ENCODE measurements at regions not wholly inside any gene's neighbourhood (a gene's known extent, or its start where the extent isn't known, plus 50 kb on each side); places are given as distances from the start of the nearest gene placed in this dataset.

DNA sequence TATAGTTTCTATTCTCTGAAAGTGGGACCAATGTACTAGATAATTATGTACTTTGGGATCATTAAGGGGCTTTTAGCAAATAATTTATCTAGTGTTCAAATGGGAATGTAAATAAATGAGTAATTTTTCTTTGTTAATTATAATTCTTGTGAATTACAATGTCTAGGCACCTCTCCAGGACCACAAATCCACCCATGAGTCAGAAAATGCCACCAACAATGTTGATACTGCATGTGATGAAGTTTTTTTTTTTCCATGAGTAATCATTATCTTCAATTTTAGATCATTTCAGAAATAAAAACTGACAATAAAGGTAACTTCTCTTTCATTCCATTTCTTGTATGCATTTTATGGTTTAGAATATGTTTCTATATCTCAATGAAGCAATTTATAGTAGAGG lies 470.3 kb downstream of the VRK1 start:
- intact Hi-C loops (cut with micrococcal nuclease; ENCODE audit: unreplicated experiment): no loop called here
- Histone ChIP-seq H3K36me3 (replicated peaks in 1 of 2; ENCODE audit: control insufficient read depth in 1 of 2, insufficient read depth in 2 of 2, low read length in 2 of 2) (no peaks in the 10 kb centered on the region), H3K27ac (ENCODE audit: extremely low read length, insufficient read depth, low read length) (no peak overlapping the region), H4K20me1 (ENCODE audit: insufficient read depth, low read length) (no peaks in the 10 kb centered on the region), H3K4me1 (ENCODE audit: insufficient read depth, low read length) (no peaks in the 10 kb centered on the region), H3K79me2 (ENCODE audit: insufficient read depth, low read length) (no peaks in the 10 kb centered on the region), H3K9me3 (ENCODE audit: low read length) (no peaks in the 10 kb centered on the region), H3K9ac (ENCODE audit: insufficient read depth, low read depth, low read length) (no peak overlapping the region), H3K4me2 (ENCODE audit: low read depth, low read length) (no peak overlapping the region), H3K27me3 (ENCODE audit: control insufficient read depth in 1 of 2, insufficient read depth in 2 of 2, low read length in 2 of 2) (no peaks in the 10 kb centered on the region), H3K4me3 (replicated peaks in 1 of 3; ENCODE audit: insufficient read depth in 1 of 3, low read depth in 2 of 3, low read length in 3 of 3) (no peak overlapping the region), H2AFZ (ENCODE audit: low read length) (no peak overlapping the region)
- DNase-seq (ENCODE audit: low spot score) (no peak), FAIRE-seq (no peak), ATAC-seq (no peak)
- POLR2A ChIA-PET: no interaction called here
- in situ Hi-C loops (cut with HindIII; ENCODE audit: extremely low pct_ligation_motif_present, low pct_unique_long_range_greater_than_20kb): no loop called here
- no TSS peak for BruUV-seq (replicated peaks)
- CTCF ChIA-PET (ENCODE audit: low intra/inter-chr PET ratio, low total read pairs): no interaction called here
- no peak for TF ChIP-seq TFE3 (CRISPR knock-in tag; IDR thresholded peaks at IDR 0.05)

DNA sequence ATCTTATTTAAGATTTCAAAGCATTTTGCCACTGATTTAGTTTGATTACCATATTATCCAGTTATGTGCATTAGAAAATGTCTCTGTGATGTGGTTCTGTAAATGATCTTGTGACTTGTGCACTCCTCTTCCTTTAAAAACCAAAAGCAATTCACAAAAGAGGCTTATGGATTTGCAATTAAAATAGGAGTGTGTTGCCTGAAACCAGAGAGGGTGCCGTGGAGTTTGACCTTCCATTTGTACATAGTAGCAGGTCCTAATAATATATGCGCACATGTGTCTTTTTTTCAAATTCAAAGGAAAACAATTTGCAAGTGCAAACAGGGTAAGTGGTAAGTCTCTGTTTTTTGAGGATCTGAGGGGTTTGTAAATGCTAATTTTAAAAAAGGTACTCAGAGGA lies 470.9 kb downstream of the VRK1 start:
- WGBS (ENCODE audit: low lambda C conversion rate): 2% methylated on average over 2 of the region's 2 CpGs
- FAIRE-seq: no peak
- no peak for TF ChIP-seq SMAD3 (CRISPR knock-in tag; IDR thresholded peaks at IDR 0.05)
- TF ChIP-seq NFE2L2 (IDR thresholded peaks at IDR 0.05; ENCODE audit: low read length): no peak
- TF ChIP-seq SETDB1 (CRISPR knock-in tag; IDR thresholded peaks at IDR 0.05; ENCODE audit: borderline replicate concordance): no peak
- TF ChIP-seq, protein P1, sequence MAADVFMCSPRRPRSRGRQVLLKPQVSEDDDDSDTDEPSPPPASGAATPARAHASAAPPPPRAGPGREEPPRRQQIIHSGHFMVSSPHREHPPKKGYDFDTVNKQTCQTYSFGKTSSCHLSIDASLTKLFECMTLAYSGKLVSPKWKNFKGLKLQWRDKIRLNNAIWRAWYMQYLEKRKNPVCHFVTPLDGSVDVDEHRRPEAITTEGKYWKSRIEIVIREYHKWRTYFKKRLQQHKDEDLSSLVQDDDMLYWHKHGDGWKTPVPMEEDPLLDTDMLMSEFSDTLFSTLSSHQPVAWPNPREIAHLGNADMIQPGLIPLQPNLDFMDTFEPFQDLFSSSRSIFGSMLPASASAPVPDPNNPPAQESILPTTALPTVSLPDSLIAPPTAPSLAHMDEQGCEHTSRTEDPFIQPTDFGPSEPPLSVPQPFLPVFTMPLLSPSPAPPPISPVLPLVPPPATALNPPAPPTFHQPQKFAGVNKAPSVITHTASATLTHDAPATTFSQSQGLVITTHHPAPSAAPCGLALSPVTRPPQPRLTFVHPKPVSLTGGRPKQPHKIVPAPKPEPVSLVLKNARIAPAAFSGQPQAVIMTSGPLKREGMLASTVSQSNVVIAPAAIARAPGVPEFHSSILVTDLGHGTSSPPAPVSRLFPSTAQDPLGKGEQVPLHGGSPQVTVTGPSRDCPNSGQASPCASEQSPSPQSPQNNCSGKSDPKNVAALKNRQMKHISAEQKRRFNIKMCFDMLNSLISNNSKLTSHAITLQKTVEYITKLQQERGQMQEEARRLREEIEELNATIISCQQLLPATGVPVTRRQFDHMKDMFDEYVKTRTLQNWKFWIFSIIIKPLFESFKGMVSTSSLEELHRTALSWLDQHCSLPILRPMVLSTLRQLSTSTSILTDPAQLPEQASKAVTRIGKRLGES (CRISPR knock-in tag; IDR thresholded peaks at IDR 0.05; ENCODE audit: borderline replicate concordance): no peak
- no peak for TF ChIP-seq ZFYVE20 (CRISPR knock-in tag; IDR thresholded peaks at IDR 0.05; ENCODE audit: borderline replicate concordance, low read depth)
- no peak for TF ChIP-seq ISL2 (CRISPR knock-in tag; IDR thresholded peaks at IDR 0.05)
- TF ChIP-seq ZNF891 (CRISPR knock-in tag; IDR thresholded peaks at IDR 0.05): no peak
- no peak for TF ChIP-seq PRMT3 (CRISPR knock-in tag; IDR thresholded peaks at IDR 0.05; ENCODE audit: borderline replicate concordance, low read depth)
- TF ChIP-seq, protein P2, sequence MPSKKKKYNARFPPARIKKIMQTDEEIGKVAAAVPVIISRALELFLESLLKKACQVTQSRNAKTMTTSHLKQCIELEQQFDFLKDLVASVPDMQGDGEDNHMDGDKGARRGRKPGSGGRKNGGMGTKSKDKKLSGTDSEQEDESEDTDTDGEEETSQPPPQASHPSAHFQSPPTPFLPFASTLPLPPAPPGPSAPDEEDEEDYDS (CRISPR knock-in tag; IDR thresholded peaks at IDR 0.05): no peak
- TF ChIP-seq ZNF749 (CRISPR knock-in tag; IDR thresholded peaks at IDR 0.05; ENCODE audit: borderline replicate concordance): no peak
- no peak for TF ChIP-seq ZNF12 (CRISPR knock-in tag; IDR thresholded peaks at IDR 0.05)
- TF ChIP-seq CREB1 (IDR thresholded peaks at IDR 0.05): no peak
- TF ChIP-seq CREB1 (CRISPR knock-in tag; IDR thresholded peaks at IDR 0.05): no peak
- no peak for TF ChIP-seq TEAD3 (CRISPR knock-in tag; optimal IDR thresholded peaks at IDR 0.05; ENCODE audit: borderline replicate concordance)
- TF ChIP-seq ADNP (CRISPR knock-in tag; IDR thresholded peaks at IDR 0.05): no peak
- TF ChIP-seq TOPORS (CRISPR knock-in tag; IDR thresholded peaks at IDR 0.05): no peak

More for the DNA sequence above, 470.9 kb downstream of the VRK1 start:
- no TSS peak for BruUV-seq (replicated peaks)
- H3K9ac ChIP-seq (ENCODE audit: insufficient read depth, low read depth, low read length): no peak overlapping the region
- H3K9me3 ChIP-seq (ENCODE audit: low read length): no peaks in the 10 kb centered on the region
- H3K79me2 ChIP-seq (ENCODE audit: insufficient read depth, low read length): no peaks in the 10 kb centered on the region
- no peak overlapping the region for H3K4me2 ChIP-seq (ENCODE audit: low read depth, low read length)
- intact Hi-C loops (cut with micrococcal nuclease; ENCODE audit: unreplicated experiment): no loop called here
- H3K4me3 ChIP-seq (replicated peaks in 1 of 3; ENCODE audit: insufficient read depth in 1 of 3, low read depth in 2 of 3, low read length in 3 of 3): no peak overlapping the region
- ATAC-seq (no peak), DNase-seq (ENCODE audit: low spot score) (no peak)
- H3K27ac ChIP-seq (ENCODE audit: extremely low read length, insufficient read depth, low read length): no peak overlapping the region
- H2AFZ ChIP-seq (ENCODE audit: low read length): no peak overlapping the region
- H4K20me1 ChIP-seq (ENCODE audit: insufficient read depth, low read length): no peaks in the 10 kb centered on the region
- ChIA-PET POLR2A (no interaction called here), CTCF (ENCODE audit: low intra/inter-chr PET ratio, low total read pairs) (no interaction called here)
- in situ Hi-C loops (cut with HindIII; ENCODE audit: extremely low pct_ligation_motif_present, low pct_unique_long_range_greater_than_20kb): no loop called here
- H3K4me1 ChIP-seq (ENCODE audit: insufficient read depth, low read length): no peaks in the 10 kb centered on the region
- no peaks in the 10 kb centered on the region for H3K27me3 ChIP-seq (ENCODE audit: control insufficient read depth in 1 of 2, insufficient read depth in 2 of 2, low read length in 2 of 2)
- no peaks in the 10 kb centered on the region for H3K36me3 ChIP-seq (replicated peaks in 1 of 2; ENCODE audit: control insufficient read depth in 1 of 2, insufficient read depth in 2 of 2, low read length in 2 of 2)

Data from HepG2 (cell line).